NCI-H2227 (cell line): ENCODE measurements at regions not wholly inside any gene's neighbourhood (a gene's known extent, or its start where the extent isn't known, plus 50 kb on each side); places are given as distances from the start of the nearest gene placed in this dataset.
"Not testable (repeated sequence)": the region's sequence is repeated elsewhere in the genome, so short reads cannot be mapped to it uniquely, and the experiment has no call there.

Source experiments
- DNase-seq: peaks from one replicate; lab custom pipeline; 2025; ENCODE audit not compliant: unreplicated experiment; lab: John Stamatoyannopoulos, UW

DNA sequence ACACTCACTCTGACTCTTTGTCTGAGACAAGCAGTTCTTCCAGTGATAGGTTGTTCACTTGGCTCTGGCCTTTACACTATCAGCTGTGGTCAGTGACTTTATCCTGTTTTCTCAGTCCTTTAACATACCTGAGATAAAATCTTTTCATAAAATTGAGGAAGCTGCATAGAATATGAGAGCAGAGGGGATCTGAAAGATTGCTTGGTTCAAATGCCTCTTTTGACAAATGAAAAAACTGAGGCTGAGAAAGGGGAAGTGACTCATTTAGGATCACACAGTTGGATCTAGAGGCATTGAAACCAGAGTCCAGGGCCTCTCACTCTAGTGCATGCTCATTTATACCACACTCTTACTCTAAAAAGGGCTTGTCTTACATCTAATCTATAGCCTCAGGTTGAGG lies 277.0 kb upstream of the TBX18 start:
- DNase-seq, result no peak

DNA sequence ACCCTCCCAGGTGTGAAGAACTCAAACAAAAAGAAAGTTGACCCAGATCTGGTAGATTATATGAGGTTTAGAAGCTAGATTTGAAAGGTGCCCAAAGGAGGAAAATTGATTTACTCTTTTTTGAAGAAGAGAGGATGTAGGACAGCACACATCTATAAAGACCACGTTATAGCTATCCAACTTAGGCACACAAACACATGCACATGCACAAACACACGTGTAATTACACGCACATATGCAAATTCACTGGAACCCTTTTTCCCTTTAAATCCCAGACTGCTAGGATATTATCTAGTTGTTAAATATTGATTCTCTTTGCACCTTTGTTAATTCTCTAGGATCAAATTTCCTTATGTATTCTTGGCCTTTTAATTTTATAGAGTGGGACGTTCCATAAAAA lies 272.8 kb upstream of the TBX18 start:
- DNase-seq, result no peak

GRCh38 chr6:85035766-85036165 lies 271.4 kb upstream of the TBX18 start:
- DNase-seq, result no peak

DNA sequence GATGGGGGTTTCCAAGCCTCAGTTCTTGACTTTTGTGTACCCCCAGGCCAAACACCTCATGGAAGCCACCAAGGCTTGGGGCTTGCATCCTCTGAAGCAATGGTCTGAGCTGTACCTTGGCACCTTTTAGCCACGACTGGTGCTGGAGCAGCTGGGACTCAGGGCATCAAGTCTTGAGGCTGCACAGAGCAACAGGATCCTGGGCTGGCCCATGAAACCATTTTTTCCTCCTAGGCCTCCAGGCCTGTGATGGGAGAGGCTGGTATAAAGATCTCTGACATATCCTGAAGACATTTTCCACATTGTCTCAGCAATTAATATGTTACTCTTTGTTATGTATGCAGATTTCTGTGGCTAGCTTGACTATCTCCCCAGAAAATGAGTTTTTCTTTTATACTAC lies 269.1 kb upstream of the TBX18 start:
- DNase-seq, result no peak

GRCh38 chr6:85026021-85026420 lies 261.6 kb upstream of the TBX18 start:
- no peak for DNase-seq

DNA sequence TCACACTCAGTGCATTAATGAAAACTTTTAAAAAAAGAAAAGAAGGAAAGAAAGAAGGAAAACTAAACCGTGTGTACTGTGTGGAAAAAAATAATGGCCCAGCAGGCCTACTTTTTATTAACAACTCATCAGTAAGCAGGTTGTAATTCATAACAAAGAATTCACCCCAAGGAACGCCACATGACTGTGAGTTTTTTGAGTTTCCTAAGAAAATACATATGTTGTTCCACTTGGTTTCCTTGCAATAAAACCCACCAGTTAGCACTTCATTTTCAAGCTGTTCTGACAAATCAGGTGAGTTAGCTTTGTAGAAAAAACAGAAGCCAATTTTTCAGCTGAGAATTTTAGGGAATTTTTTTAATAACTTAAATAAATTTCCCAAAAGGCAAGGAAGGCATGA lies 259.3 kb upstream of the TBX18 start:
- DNase-seq, result no peak

DNA sequence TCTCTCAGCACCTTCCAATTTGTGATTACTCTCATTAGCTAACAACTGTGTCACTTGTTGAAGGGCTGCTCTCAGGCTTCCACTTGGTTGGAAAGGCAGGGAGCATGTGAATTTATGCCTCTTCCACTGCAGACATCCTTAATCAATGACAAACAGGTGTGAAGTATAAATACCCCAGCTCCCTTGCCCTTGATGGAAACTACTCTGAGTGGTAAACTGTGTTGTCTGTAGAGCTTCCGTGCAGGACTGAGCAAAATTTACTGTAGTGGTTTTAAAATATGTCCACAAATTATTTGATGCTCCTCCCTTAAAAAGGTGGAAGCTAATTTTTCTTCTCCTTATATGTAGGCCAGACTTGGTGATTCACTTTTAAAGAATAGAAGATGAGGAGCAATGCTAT lies 253.0 kb upstream of the TBX18 start:
- DNase-seq, result no peak

DNA sequence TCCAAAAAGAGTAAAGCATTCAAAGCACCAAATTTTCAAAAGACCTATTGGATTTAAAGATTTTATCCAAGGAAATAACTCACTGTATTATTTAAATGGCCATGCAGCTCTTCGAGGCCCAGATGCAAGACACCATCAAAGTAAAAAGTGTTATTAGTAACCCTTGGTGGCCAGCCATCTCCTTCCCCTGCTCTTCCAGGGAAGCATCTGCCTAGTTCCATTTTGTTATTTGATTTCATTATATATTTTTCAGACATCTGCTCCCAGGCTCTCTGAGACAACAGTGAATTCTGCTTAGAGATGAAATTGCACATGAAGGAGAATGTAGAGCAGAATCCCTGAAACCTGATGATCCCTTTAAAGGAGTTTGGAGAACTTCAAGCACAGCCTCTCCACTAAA lies 252.3 kb upstream of the TBX18 start:
- DNase-seq, result no peak

GRCh38 chr6:85015396-85015990 lies 251.1 kb upstream of the TBX18 start:
- peak; percentile 37 for DNase-seq

- DNase-seq, result no peak
Measured at GRCh38 chr6:85010865-85011264, 246.5 kb upstream of the TBX18 start.

- no peak for DNase-seq
Measured at GRCh38 chr6:85008296-85009009, 244.1 kb upstream of the TBX18 start.

- DNase-seq, result no peak
Measured at GRCh38 chr6:85006362-85006761, 242.0 kb upstream of the TBX18 start.

DNA sequence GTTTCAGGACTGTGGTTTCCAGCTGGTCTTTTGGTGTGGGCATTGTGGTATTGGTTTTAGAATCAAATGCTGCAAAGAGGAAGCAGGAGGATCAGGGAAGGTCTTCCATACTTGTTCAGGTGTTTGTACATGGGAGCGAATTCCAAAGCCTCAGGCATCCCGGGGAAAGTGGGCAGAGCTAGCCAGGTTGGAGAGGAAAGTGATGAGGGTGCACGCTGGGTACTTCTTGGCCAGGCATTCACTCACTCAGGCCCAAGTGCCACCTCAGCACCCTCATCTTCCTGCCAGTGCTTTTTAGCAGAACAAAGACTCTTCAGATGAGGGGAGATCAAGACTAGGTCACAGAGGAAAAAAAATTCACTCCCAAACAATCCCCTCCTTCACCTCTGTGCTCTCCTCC lies 241.1 kb upstream of the TBX18 start:
- DNase-seq, result no peak

- DNase-seq, result no peak
Measured at GRCh38 chr6:85004361-85004995, 240.1 kb upstream of the TBX18 start.

- no peak for DNase-seq
Measured at GRCh38 chr6:85002847-85003246, 238.4 kb upstream of the TBX18 start.

DNA sequence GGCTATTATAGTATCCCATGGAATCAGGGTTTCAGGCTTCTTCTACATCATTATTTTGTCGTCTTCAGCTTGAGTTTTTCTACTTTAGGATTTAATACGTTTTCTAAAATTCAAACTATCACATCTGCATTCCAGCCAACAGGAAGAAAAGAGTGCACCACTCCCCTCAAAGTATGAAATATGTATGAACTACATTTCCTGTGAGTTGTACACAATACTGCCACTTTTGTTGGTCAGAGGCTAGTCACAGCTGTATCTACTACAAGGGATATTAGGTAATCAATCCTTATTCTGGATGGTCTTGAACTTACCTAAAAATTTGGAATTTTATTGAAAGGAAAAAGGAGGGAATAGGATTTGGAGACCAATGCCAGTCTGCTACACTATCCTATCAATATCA lies 235.6 kb upstream of the TBX18 start:
- no peak for DNase-seq

GRCh38 chr6:84998223-84998622 lies 233.8 kb upstream of the TBX18 start:
- DNase-seq, result no peak

- DNase-seq, result not testable (repeated sequence)
Measured at GRCh38 chr6:84988766-84989165, 224.4 kb upstream of the TBX18 start.

DNA sequence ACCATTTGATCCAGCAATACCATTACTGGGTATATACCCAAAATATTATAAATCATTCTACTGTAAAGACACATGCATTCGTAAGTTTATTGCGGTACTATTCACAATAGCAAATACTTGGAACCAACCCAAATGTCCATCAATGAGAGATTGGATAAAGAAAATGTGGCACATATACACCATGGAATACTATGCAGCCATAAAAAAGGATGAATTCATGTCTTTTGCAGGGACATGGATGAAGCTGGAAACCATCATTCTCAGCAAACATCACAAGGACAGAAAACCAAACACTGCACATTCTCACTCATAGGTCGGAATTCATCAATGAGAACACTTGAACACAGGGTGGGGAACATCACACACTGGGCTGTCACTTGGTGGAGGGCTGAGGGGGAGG lies 221.1 kb upstream of the TBX18 start:
- DNase-seq, result not testable (repeated sequence)

DNA sequence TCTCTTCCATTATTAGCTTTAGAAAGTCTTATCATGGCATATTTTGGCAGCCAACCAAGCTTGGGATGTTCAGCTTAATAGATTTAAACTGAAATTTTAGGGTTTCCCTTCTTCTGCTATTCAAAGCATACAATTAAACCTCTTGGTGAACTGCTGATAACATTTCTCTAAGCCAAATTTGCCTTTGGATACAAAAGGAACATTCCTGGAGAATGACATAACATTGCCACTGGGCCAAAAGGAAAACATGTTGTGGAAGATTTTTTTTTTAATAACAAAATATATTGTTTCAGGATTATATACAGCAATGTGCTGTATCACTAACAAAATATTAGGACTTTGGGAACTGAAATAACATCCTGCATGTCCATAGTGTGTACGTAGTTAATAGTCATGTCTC lies 215.1 kb upstream of the TBX18 start:
- DNase-seq, result no peak

- DNase-seq, result no peak
Measured at GRCh38 chr6:84977363-84977705, 212.9 kb upstream of the TBX18 start.

DNA sequence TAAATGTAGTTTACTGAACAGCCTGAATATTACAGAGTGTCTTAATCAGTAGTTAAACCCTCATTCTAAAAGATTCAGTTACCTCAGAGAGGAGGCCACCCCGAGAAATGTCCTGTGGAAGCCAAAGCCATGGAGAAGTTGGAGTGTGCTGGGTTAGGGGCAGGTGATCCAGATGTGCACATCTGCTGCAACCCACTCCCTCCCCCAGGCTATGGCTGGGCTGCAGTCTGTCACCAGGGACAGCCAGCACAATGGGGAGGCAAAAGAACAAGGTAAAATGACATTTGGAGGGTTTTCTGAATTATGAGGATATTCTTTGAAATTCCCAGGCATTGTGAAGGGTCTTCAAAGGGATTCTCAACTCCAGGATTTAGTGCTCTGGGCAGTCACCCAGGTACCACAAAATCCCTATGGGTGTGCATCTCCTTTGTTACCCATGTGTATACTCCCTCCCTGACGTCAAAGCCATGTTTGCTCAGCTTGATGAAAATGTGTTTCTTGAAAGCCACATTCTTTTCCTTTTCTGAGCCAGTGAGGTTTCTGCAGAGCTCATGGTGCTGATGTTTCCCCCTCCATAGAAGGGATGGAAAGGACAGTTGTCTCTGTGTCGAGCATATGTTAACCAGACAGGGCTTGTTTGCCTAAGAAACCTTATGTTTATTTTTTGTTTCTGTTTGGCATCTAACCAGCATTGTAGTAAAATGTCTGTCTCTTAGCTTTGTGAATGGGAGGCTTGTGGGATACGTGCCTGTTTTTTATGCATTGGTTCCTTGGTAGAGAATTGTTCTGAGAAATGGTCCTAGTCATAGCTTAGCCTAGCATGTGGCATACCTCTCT lies 212.3 kb upstream of the TBX18 start:
- DNase-seq, result no peak
